ENCODE measurements at regions not wholly inside any gene's neighbourhood (a gene's known extent, or its start where the extent isn't known, plus 50 kb on each side); places are given as distances from the start of the nearest gene placed in this dataset.
A peak's percentile ranks its signal among the peaks of the same experiment; 100 is the strongest.

- no peak for FAIRE-seq
Measured at GRCh38 chr18:23401400-23402347, 51.4 kb upstream of the RIOK3 start.

More at GRCh38 chr18:23401400-23402347, 51.4 kb upstream of the RIOK3 start:
- H3K4me1 ChIP-seq (replicated peaks in 1 of 2; ENCODE audit: control insufficient read depth in 2 of 2, insufficient read depth in 2 of 2, low read length in 2 of 2), result no peaks in the 10 kb centered on the region
- CTCF ChIA-PET (ENCODE audit: low intra/inter-chr PET ratio), result no interaction called here
- H2AFZ ChIP-seq (ENCODE audit: low read depth, low read length), result no peak overlapping the region
- H3K27ac ChIP-seq (ENCODE audit: extremely low read depth, low read depth, low read length), result no peak overlapping the region
- H3K4me2 ChIP-seq (ENCODE audit: insufficient read depth, low read length), result no peak overlapping the region
- H4K20me1 ChIP-seq (replicated peaks; ENCODE audit: control insufficient read depth, insufficient read depth, low read length), result no peaks in the 10 kb centered on the region; the same call in 1 of the 2 replicates
- WGBS (ENCODE audit: insufficient coverage, low coverage, missing lambda C conversion rate), result 67% methylated on average over 10 of the region's 10 CpGs
- peak overlapping the region in 1 of 2 experiments; percentile 69; a peak in 1 of 4 replicates for H3K9ac ChIP-seq (ENCODE audit: insufficient read depth in 1 of 2, low read depth in 2 of 2, low read length in 2 of 2)
- no peak for TF ChIP-seq ZNF785 (CRISPR knock-in tag; IDR thresholded peaks at IDR 0.05)
- TF ChIP-seq TAF15 (IDR thresholded peaks at IDR 0.05; ENCODE audit: low read depth, low read length), result no peak
- TF ChIP-seq NFE2L1 (tag; IDR thresholded peaks at IDR 0.05; ENCODE audit: borderline replicate concordance, low read depth), result no peak
- TF ChIP-seq ZNF316 (IDR thresholded peaks at IDR 0.05), result 0 out of 2 replicates have a peak, but pooled peaks have one; percentile 35
- no peaks in the 10 kb centered on the region for H3K9me3 ChIP-seq (replicated peaks; ENCODE audit: control insufficient read depth, insufficient read depth, low read depth, low read length)
- BruUV-seq (replicated peaks), result no TSS peak
- peak; percentile 42 for ATAC-seq
- H3K36me3 ChIP-seq (ENCODE audit: control insufficient read depth, insufficient read depth, low read length), result peaks cover 8% of the 10 kb centered on the region; the same call in 2 of the 3 replicates
- no peaks in the 10 kb centered on the region for H3K79me2 ChIP-seq (ENCODE audit: control insufficient read depth, insufficient read depth, low read length)
- no peak overlapping the region for H3K4me3 ChIP-seq
- DNase-seq (ENCODE audit: extremely low read depth in 1 of 4, low spot score in 3 of 4), result no peak
- no peaks in the 10 kb centered on the region for H3K9me1 ChIP-seq (ENCODE audit: control insufficient read depth, insufficient read depth, low read length)
- H3K27me3 ChIP-seq (ENCODE audit: control insufficient read depth in 2 of 2, insufficient read depth in 2 of 2, low read length in 2 of 2), result no peaks in the 10 kb centered on the region
- intact Hi-C loops (cut with micrococcal nuclease), result loop anchor here (10.0 kb wide), 1 partner anchor 367 kb away; no protein-coding TSS in a partner anchor
- in situ Hi-C loops (cut with MboI), result no loop called here
- POLR2A ChIA-PET, result interaction anchor here (0.6 kb wide), 1 partner anchor 51 kb away, joined by 3 read pairs; the partner anchor contains the start of gene RIOK3

Measured in K562 (cell line).